K562 (cell line): ENCODE measurements at regions not wholly inside any gene's neighbourhood (a gene's known extent, or its start where the extent isn't known, plus 50 kb on each side); places are given as distances from the start of the nearest gene placed in this dataset.

Source experiments
- ATAC-seq: fragments of 200-7000 bp; cut with Tn5 transposase; 3 replicates; pipeline ENCODE4 v1.9.1; 2020; ENCODE audit warnings: moderate library complexity
- BruUV-seq: library from RNA; stranded (reverse); fragments of 400-500 nt; replicated peaks from 2 replicates; lab custom pipeline; 2021; lab: Mats Ljungman, UMichigan
- CTCF ChIA-PET: fragments of 300-600 bp; formaldehyde crosslinking; extraction: SDS; loops from one replicate; lab custom pipeline; 2021; ENCODE audit warnings: low intra/inter-chr PET ratio; lab: Yijun Ruan, JAX
- POLR2A ChIA-PET: fragments of 300-600, 350-650 bp; sonication (Branson Sonifier 250); formaldehyde crosslinking; extraction: SDS; loops from one replicate; lab custom pipeline; 2021; ENCODE audit warnings: antibody characterized with exemption, inconsistent platforms; lab: Yijun Ruan, JAX
- DNase-seq, 4 experiments: peaks; one replicate each; pipeline versions ENCODE4 v3.0.0 to v3.0.0-alpha.2; 2011 to 2018; ENCODE audit warnings: low spot score in 3 of 4, mixed read lengths in 3 of 4; ENCODE audit errors: extremely low read depth in 1 of 4
- FAIRE-seq: peaks from 2 replicates; lab custom pipeline; 2011; peaks lifted over from hg19 to GRCh38; lab: Jason Lieb, UNC
- H2AFZ ChIP-seq: 2 replicates; pipeline ENCODE4 v1.6.0; 2011; ENCODE audit warnings: low read depth, low read length, control low read depth, inconsistent platforms
- H3K27ac ChIP-seq: fragments of 200-600 bp; 3 replicates; pipeline ENCODE4 v1.8.0; 2011; ENCODE audit warnings: low read depth, mild to moderate bottlenecking, control low read depth, inconsistent platforms, low read length, moderate library complexity, mixed read lengths; ENCODE audit errors: extremely low read depth
- H3K27me3 ChIP-seq, 2 experiments: fragments of 300-600 bp in 1 of 2; 2 replicates in 1 of 2; 3 replicates in 1 of 2; pipeline versions ENCODE4 v1.6.0 to v1.8.0; 2011; ENCODE audit warnings: inconsistent platforms in 2 of 2, low read length in 2 of 2, mild to moderate bottlenecking in 1 of 2, mixed read lengths in 1 of 2, moderate library complexity in 1 of 2; ENCODE audit not compliant: control insufficient read depth in 2 of 2, insufficient read depth in 2 of 2
- H3K36me3 ChIP-seq: fragments of 300-600 bp; 3 replicates; pipeline ENCODE4 v1.8.0; 2011; ENCODE audit warnings: mild to moderate bottlenecking, low read length, inconsistent platforms; ENCODE audit not compliant: control insufficient read depth, insufficient read depth
- H3K4me1 ChIP-seq, 2 experiments: fragments of 200-600 bp in 1 of 2; replicated peaks in 1 of 2; 2 replicates in 1 of 2; 3 replicates in 1 of 2; pipeline versions ENCODE4 v1.5.1 to v1.8.0; 2011; ENCODE audit warnings: inconsistent platforms in 2 of 2, low read length in 2 of 2, mild to moderate bottlenecking in 1 of 2, mixed read lengths in 1 of 2, moderate library complexity in 1 of 2; ENCODE audit not compliant: control insufficient read depth in 2 of 2, insufficient read depth in 2 of 2
- H3K4me2 ChIP-seq: 2 replicates; pipeline ENCODE4 v1.6.1; 2011; ENCODE audit warnings: low read length, control low read depth, inconsistent platforms, mixed read lengths; ENCODE audit not compliant: insufficient read depth
- H3K4me3 ChIP-seq: fragments of 200-600 bp; sonication (generic), shearing (Covaris generic); 2 replicates; pipeline ENCODE4 v1.5.1; 2016; ENCODE audit warnings: control low read depth, inconsistent platforms
- H3K79me2 ChIP-seq: fragments of 200-600 bp; 3 replicates; pipeline ENCODE4 v1.8.0; 2011; ENCODE audit warnings: low read length, inconsistent platforms; ENCODE audit not compliant: control insufficient read depth, insufficient read depth
- H3K9ac ChIP-seq, 2 experiments: 2 replicates each; pipeline versions ENCODE4 v1.6.0 to v1.6.1; 2011; ENCODE audit warnings: low read depth in 2 of 2, low read length in 2 of 2, control low read depth in 1 of 2, inconsistent platforms in 1 of 2, mild to moderate bottlenecking in 1 of 2, mixed read lengths in 1 of 2; ENCODE audit not compliant: insufficient read depth in 1 of 2
- H3K9me1 ChIP-seq: one replicate; pipeline ENCODE4 v1.6.0; 2011; ENCODE audit warnings: inconsistent platforms, mild to moderate bottlenecking, low read length, moderate library complexity; ENCODE audit not compliant: control insufficient read depth, insufficient read depth
- H3K9me3 ChIP-seq: replicated peaks from 2 replicates; pipeline ENCODE4 v1.5.1; 2011; ENCODE audit warnings: low read depth, low read length, inconsistent platforms; ENCODE audit not compliant: control insufficient read depth, insufficient read depth
- H4K20me1 ChIP-seq: replicated peaks from 2 replicates; pipeline ENCODE4 v1.6.1; 2011; ENCODE audit warnings: low read length, inconsistent platforms, mixed read lengths; ENCODE audit not compliant: control insufficient read depth, insufficient read depth
- ARID1B ChIP-seq: fragments of 450-650 bp; IDR thresholded peaks from 2 replicates; pipeline ENCODE4 v1.6.1; 2016; ENCODE audit warnings: antibody characterized with exemption, mild to moderate bottlenecking, inconsistent platforms
- BDP1 ChIP-seq: IDR thresholded peaks from 3 replicates; pipeline ENCODE4 v1.6.1; 2011; ENCODE audit not compliant: insufficient read length, insufficient read depth
- BRF1 ChIP-seq: IDR thresholded peaks from 3 replicates; pipeline ENCODE4 v1.6.1; 2011; ENCODE audit warnings: borderline replicate concordance, mild to moderate bottlenecking; ENCODE audit not compliant: insufficient read length; ENCODE audit errors: extremely low read depth
- CBX1 ChIP-seq: sonication (generic); IDR thresholded peaks from 2 replicates; pipeline ENCODE4 v1.6.1; 2016; ENCODE audit warnings: antibody characterized with exemption, low read depth, mild to moderate bottlenecking
- CHCHD3 ChIP-seq: fragments of 250-450 bp; sonication (Bioruptor Pico); IDR thresholded peaks from 2 replicates; pipeline ENCODE4 v2.1.2; 2022; ENCODE audit warnings: mild to moderate bottlenecking
- ETV5 ChIP-seq: sonication (generic); formaldehyde crosslinking; IDR thresholded peaks from 2 replicates; pipeline ENCODE4 v1.4.0; 2020; ENCODE audit warnings: low read depth, mild to moderate bottlenecking, missing genetic modification reagents
- GATAD2A ChIP-seq: fragments of 450-650 bp; IDR thresholded peaks from 2 replicates; pipeline ENCODE4 v1.6.1; 2017
- HEY1 ChIP-seq: fragments of 250-450 bp; sonication (Bioruptor Pico); IDR thresholded peaks from 2 replicates; pipeline ENCODE4 v1.5.0; 2020; ENCODE audit warnings: mild to moderate bottlenecking, moderate library complexity, borderline replicate concordance
- MTA3 ChIP-seq: fragments of 450-650 bp; formaldehyde crosslinking; IDR thresholded peaks from 2 replicates; pipeline ENCODE4 v1.6.1; 2017; ENCODE audit warnings: mild to moderate bottlenecking, borderline replicate concordance
- MYNN ChIP-seq, 2 experiments: sonication (generic); formaldehyde crosslinking in 1 of 2; IDR thresholded peaks; 2 replicates each; pipeline versions ENCODE4 v1.5.0 to v1.6.1; 2016 to 2020; ENCODE audit warnings: antibody characterized with exemption in 1 of 2, missing genetic modification reagents in 1 of 2
- PTRF ChIP-seq: fragments of 450-650 bp; IDR thresholded peaks from 2 replicates; pipeline ENCODE4 v1.6.1; 2016; ENCODE audit warnings: mild to moderate bottlenecking, missing genetic modification characterization, missing compliant biosample characterization
- SAFB2 ChIP-seq: fragments of 200-400 bp; formaldehyde crosslinking; IDR thresholded peaks from 2 replicates; pipeline ENCODE4 v1.6.1; 2018; ENCODE audit warnings: borderline replicate concordance, low read length, low read depth, moderate library complexity; ENCODE audit not compliant: severe bottlenecking
- TBP ChIP-seq: optimal IDR thresholded peaks from 2 replicates; pipeline ENCODE3; 2011; ENCODE audit warnings: low read depth, low read length, improper control_type of control experiment
- ZC3H11A ChIP-seq: IDR thresholded peaks from 2 replicates; pipeline ENCODE4 v1.6.1; 2012; ENCODE audit warnings: low read depth, low read length, improper control_type of control experiment
- ZFP36 ChIP-seq: fragments of 150-350 bp; IDR thresholded peaks from 2 replicates; pipeline ENCODE4 v1.6.1; 2018; ENCODE audit warnings: low read length, low read depth; ENCODE audit not compliant: partially characterized antibody
- ZNF146 ChIP-seq: IDR thresholded peaks from one replicate; pipeline ENCODE4 v1.6.1; 2018; ENCODE audit warnings: missing compliant biosample characterization; ENCODE audit not compliant: unreplicated experiment
- ZNF224 ChIP-seq: sonication (generic); formaldehyde crosslinking; IDR thresholded peaks from 2 replicates; pipeline ENCODE4 v1.8.0; 2022; ENCODE audit warnings: mild to moderate bottlenecking, missing genetic modification reagents
- ZNF253 ChIP-seq: fragments of 250-450 bp; sonication (Bioruptor Pico); conservative IDR thresholded peaks from 2 replicates; pipeline ENCODE4 v1.6.1; 2021; ENCODE audit warnings: mild to moderate bottlenecking
- ZNF644 ChIP-seq: fragments of 200-800 bp; sonication (Bioruptor generic); IDR thresholded peaks from 2 replicates; pipeline ENCODE4 v1.6.1; 2016; ENCODE audit warnings: low read depth, missing genetic modification characterization, missing compliant biosample characterization
- WGBS: fragments of 100-300 bp; shearing (Covaris generic); methylation state at CpG from one replicate; pipeline ENCODE4 v1.1.6; 2016; ENCODE audit warnings: low coverage, mixed read lengths; ENCODE audit not compliant: insufficient coverage; ENCODE audit errors: missing lambda C conversion rate; 5-methylcytosine and 5-hydroxymethylcytosine counted together
- in situ Hi-C: fragments of 300-500 bp; cut with MboI; formaldehyde crosslinking; loops from 4 replicates; pipeline ENCODE4 v1.15.0; 2018; ENCODE audit warnings: inconsistent platforms, mixed read lengths
- intact Hi-C: fragments of 100-400 bp; cut with micrococcal nuclease; formaldehyde crosslinking; loops from 2 replicates; pipeline ENCODE4 v1.14.2; 2022

DNA sequence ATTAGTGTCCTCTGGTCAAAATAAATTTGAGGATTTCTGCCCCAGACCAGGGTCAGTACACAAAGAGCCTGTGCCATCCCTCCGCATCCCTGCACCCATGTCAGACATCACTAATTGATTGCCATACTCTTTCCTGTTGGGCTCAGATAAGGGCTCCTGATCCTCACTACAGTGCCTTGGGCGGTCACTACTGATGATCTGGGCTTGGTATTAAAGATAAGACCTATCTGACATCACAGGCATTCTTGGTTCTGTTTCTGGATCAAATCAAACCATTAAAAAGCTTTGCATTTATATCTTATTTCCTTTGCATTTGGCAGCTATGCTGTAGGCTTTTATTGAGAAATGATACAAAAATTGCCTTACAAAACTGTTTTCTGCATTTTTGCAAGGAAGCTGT, 103.5 kb upstream of the TENM4 start:
- H3K27ac ChIP-seq = no peak overlapping the region
- no peak for FAIRE-seq
- intact Hi-C loops = no loop called here
- ATAC-seq = no peak
- CTCF ChIA-PET = no interaction called here
- no peak overlapping the region for H3K4me2 ChIP-seq
- TF ChIP-seq BRF1 = no peak
- H3K4me1 ChIP-seq = no peaks in the 10 kb centered on the region
- WGBS = 6% methylated on average over 2 of the region's 2 CpGs
- no peaks in the 10 kb centered on the region for H3K9me3 ChIP-seq
- no peak for DNase-seq
- in situ Hi-C loops = no loop called here
- H3K36me3 ChIP-seq = no peaks in the 10 kb centered on the region
- POLR2A ChIA-PET = no interaction called here
- H3K4me3 ChIP-seq = no peak overlapping the region
- no peaks in the 10 kb centered on the region for H3K79me2 ChIP-seq
- no peaks in the 10 kb centered on the region for H3K27me3 ChIP-seq
- no peaks in the 10 kb centered on the region for H4K20me1 ChIP-seq
- H3K9ac ChIP-seq = no peak overlapping the region
- no peaks in the 10 kb centered on the region for H3K9me1 ChIP-seq
- BruUV-seq = no TSS peak
- H2AFZ ChIP-seq = no peak overlapping the region

DNA sequence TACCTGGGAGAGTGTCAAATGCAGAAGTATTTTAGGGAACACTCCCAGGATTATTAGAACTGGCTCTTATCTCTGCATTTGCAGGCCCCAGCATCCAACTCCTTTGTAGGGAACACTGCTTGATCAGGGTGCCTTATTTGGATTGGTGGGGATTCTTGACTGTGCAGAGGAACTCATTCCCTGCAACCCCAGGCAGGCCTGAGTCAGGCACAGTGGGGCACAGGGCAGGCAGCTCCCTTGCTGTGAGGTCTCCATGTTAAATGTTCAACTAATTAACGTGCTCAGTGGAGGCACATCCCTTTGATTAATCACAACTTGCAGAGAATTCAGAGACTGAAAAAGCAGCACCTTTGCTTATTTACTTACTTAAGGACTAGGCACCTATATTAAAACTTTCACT, 102.3 kb upstream of the TENM4 start:
- Histone ChIP-seq H3K36me3 (no peaks in the 10 kb centered on the region), H3K9me3 (no peaks in the 10 kb centered on the region), H4K20me1 (no peaks in the 10 kb centered on the region), H3K9me1 (no peaks in the 10 kb centered on the region), H3K4me3 (no peak overlapping the region), H3K27me3 (no peaks in the 10 kb centered on the region), H3K4me2 (no peak overlapping the region), H3K79me2 (no peaks in the 10 kb centered on the region), H3K4me1 (no peaks in the 10 kb centered on the region), H3K27ac (no peak overlapping the region), H3K9ac (no peak overlapping the region), H2AFZ (no peak overlapping the region)
- ATAC-seq (no peak), DNase-seq (no peak), FAIRE-seq (no peak)
- 0% methylated on average over 1 of the region's 1 CpG for WGBS
- no peak for TF ChIP-seq SAFB2
- no peak for TF ChIP-seq ZNF224 (CRISPR knock-in tag)
- TF ChIP-seq GATAD2A = no peak
- no peak for TF ChIP-seq CBX1
- TF ChIP-seq PTRF (tag) = no peak
- no peak for TF ChIP-seq TBP
- TF ChIP-seq ZNF146 = no peak
- TF ChIP-seq MYNN (IDR thresholded peaks at IDR 0.05) = no peak
- no peak for TF ChIP-seq MYNN (CRISPR knock-in tag; IDR thresholded peaks at IDR 0.05)
- TF ChIP-seq ZNF253 (CRISPR knock-in tag) = no peak
- no peak for TF ChIP-seq ETV5 (CRISPR knock-in tag)
- no peak for TF ChIP-seq MTA3
- TF ChIP-seq ARID1B = no peak
- no peak for TF ChIP-seq CHCHD3 (CRISPR knock-in tag)
- no peak for TF ChIP-seq HEY1 (CRISPR knock-in tag)
- no peak for TF ChIP-seq ZFP36
- no peak for TF ChIP-seq BDP1
- TF ChIP-seq ZC3H11A = no peak
- TF ChIP-seq ZNF644 (tag) = no peak
- intact Hi-C loops = no loop called here
- in situ Hi-C loops = no loop called here
- ChIA-PET POLR2A (no interaction called here), CTCF (no interaction called here)
- BruUV-seq = no TSS peak
